Pons (tissue), 1 donor: ENCODE measurements at regions not wholly inside any gene's neighbourhood (a gene's known extent, or its start where the extent isn't known, plus 50 kb on each side); places are given as distances from the start of the nearest gene placed in this dataset.
"Not testable (repeated sequence)": the region's sequence is repeated elsewhere in the genome, so short reads cannot be mapped to it uniquely, and the experiment has no call there.

Experiments
- DNase-seq: peaks from one replicate; pipeline ENCODE4 v3.0.0-alpha.2; 2016; ENCODE audit warnings: low spot score

DNA sequence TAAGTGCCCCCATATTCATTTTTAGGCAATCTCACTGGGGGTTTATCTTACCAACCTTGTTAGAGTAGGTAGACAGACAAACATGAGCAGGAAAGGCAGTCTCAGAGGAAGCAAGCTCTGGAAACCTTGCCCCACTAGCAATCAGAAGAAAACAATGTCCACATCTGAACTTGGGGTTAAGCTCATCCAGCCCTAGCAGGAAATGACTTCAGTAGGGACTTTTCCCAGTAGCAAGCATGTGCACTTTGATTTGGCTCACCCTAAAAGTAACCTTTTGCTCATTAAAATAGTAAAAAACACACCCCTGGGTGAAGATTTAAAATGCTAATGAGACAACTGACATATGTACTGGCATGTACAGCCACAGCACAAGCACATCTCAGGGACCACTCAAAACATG lies 175.5 kb downstream of the AKAIN1 start:
- DNase-seq: no peak

DNA sequence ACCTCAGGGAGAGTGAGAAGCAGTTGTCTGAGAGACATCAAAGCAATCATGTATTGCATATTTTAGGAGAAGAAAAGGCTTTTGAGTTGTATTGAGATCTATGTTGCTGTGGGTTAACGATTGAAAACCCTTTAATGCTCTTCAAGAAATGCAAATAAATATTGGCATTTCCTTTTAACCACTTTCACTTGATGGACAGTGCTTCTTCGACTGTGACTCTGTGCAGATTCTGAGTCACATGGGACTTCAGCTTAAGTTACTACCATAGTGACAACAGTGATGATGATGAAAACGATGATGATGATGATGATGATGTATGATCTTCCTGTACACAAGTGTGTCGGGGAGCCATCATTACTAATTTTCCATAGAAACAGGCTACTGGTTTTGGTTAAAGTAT lies 181.8 kb downstream of the AKAIN1 start:
- no peak for DNase-seq

DNA sequence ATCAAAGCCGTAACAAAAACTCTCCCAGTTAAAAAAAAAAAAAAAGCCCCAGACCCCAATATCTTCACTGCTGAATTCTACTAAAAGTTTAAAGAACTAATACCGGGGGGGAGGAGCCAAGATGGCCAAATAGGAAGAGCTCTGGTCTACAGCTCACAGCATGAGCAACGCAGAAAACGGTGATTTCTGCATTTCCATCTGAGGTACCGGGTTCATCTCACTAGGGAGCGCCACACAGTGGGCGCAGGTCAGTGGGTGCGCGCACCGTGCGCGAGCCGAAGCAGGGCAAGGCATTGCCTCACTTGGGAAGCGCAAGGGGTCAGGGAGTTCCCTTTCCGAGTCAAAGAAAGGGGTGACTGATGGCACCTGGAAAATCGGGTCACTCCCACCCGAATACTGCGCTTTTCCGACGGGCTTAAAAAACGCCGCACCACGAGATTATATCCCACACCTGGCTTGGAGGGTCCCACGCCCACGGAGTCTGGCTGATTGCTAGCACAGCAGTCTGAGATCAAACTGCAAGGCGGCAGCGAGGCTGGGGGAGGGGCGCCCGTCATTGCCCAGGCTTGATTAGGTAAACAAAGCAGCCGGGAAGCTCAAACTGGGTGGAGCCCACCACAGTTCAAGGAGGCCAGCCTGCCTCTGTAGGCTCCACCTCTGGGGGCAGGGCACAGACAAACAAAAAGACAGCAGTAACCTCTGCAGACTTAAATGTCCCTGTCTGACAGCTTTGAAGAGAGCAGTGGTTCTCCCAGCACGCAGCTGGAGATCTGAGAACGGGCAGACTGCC lies 192.8 kb downstream of the AKAIN1 start:
- not testable (repeated sequence) for DNase-seq

DNA sequence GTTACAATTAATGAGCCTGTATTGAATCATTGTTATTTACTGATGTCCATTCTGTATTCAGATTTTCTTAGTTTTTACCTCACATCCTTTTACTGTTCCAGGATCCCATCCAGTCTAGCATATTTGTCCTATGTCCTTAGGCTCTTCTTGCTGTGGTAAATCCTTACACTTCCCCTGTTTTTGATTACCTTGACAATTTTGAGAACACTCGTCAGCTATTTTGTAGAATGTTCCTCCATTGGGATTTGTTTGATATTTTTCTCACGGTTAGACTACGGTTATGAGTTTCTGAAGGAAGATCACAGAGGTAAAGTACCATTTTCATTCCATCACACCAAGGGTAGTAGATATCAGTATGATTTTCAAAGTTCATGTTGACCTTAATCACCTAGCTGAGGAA lies 202.3 kb downstream of the AKAIN1 start:
- no peak for DNase-seq

DNA sequence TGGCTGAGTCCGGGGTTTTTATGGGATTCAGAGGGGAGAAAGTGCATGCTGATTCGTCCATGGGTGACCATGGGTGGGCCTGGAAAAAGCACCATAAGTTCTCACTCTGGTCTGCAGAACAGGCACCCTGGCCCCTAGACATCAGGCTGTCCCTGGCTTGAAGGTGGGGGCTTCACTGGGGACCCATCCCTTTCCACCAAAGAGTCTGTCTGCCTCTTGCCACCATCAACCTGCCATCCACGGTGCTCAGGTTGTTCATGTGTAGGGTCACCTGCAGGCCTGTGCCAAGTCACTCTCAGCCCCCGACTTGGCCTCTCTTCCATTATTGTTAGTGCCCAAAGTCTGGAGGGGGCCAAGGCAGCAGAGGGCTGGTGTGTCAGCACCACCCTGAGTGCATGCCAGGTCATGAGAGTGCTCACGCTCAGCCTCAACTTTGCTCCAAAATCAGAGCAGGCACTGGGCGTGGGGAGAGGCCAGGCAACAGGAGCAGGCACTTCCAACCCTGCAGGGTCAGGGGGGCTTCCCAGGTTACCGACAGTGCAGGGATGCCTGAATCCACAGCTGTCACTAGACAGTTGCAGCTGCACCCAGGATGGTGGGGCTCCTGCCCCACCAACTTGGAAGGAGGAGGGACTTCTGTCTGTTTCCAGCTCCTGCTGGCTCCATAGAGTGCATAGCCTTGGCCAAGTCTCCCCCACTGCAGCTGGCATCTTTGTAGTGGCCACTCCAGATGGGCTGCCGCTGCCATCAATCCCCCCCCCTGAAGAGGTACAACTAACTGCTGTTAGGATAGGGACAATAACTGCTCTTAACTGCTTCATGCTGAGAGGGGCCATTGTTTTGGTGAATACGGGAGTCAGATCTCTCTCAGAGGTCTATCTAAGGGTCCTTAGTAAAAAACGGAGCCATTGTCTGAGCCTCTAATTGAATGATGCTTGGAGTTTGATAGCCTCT lies 209.3 kb downstream of the AKAIN1 start:
- no peak for DNase-seq

DNA sequence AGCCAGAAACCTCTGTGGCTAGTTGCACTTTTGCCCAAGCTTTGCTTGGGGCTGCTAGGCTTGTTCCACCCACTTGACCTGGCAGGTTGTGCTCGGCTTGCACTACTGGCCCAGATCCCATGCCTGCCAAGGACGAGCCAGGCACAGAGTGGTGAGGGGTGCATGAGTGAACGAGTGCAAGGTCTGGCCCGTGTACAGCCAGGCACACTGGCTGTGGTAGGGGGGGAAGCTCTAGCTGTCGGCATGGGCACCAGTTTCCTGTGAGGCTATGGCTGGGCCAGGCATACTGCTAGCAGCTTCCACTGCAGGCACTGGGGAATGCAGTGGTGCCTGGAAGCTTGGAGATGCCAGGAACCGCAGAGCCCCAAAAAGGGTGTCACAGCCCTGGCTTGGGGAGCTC lies 210.4 kb downstream of the AKAIN1 start:
- no peak for DNase-seq

DNA sequence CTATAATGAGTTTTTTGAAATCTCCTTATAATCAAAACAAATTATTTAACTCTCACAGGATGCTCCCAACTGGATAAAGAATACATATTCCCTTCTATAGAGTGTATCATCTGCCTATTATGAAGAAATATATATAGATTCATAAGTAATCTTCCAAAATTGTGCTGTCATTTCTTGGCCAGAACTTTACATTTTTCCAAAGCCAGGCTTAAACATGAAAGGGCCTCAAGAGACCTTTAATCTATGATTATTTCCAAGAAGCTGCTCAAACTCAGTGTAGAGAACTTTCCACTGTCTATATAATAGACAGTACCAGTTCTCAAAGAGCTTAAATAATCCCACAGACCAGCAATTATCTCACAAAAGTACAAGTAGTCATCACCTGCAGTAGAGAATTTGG lies 211.0 kb downstream of the AKAIN1 start:
- DNase-seq: no peak

DNA sequence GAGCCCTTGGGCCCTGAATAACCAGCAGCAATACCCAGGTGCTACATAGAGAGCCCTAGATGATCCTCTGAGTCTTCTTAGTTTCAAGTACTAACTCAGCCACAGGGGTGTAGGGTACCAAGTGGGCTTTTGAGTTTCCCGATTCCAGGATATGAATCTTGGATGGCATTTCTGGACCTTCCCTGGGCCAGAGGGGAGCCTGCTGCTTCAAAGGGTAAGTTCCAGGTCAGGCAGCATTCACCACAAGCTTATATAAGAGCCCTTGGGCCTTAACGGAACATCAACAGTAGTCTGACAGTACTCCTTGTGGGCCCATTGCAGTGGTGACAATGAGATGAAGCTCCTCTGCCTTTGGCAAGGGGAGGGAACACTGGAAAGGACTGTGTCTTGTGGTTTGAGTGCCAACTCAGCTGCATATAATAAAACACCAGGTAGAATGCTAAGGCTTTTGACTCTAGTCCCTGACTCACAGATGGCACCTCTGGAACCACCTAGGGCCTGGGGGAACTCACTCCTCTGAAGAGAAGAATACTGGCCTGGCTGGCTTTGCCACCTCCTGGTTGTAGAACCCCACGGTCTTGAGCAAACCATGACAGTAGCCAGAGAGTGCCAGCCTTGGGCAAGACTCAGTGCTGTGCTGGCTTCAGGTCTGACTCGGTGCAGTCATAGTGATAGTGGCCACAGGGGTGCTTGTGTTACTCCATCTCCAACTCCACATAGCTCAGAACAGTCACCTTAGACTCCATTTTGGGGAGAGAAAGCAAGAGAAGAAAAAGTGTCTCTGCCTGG lies 235.7 kb downstream of the AKAIN1 start:
- no peak for DNase-seq

DNA sequence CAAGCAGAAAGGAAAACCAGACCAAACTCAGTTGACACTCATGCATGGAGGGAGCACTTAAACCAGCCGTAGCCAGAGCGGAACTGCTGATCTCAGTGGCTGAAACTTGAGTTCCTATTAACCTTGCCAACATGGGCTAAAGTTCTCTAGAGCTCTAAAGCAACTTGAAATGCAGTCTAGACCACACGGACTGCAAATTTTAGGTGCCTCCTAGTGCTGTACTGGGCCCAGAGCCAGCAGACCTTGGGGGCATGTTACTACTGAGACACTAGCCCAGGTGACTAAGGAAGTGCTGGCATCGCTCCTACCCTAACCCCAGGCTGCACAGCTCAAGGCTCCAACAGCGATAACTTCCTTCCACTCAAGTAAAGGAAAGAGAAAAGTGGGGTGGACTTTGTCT lies 236.5 kb downstream of the AKAIN1 start:
- no peak for DNase-seq

DNA sequence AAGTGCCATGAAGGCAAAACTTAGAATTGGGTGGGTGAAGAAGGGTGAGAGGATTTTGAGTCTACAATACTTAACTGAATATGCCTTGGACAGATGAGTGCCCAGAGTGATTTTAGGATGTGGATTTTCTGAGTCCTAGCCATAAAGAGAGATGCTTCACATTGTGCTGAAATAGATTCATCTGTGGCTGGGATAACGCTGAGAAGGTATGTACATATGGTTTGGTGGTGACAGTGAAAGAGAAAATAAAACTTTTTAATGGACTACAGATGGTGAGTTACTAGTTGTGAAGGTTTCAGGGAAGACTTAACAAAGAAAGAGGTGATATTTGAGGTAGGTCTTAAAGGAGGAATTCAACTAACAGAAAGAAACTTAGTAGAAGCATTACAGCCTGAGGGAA lies 265.8 kb downstream of the AKAIN1 start:
- DNase-seq: no peak

DNA sequence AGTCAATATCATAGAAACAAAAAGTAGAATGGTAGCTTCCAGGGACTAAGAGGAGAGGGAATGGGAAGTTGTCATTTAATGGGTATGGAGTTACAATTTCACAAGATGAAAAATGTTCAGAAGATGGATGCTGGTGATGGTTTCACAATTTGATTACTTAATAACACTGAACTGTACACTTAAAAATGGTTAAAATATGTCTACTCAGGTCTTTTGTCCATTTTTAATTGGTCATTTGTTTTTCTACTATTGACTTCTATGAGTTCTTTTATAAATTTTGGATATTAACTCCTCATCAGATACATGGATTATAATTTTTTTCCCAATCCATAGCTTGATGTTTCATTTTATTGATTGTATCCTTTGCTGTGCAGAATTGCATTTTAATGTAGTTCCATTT lies 275.5 kb downstream of the AKAIN1 start:
- DNase-seq: no peak

DNA sequence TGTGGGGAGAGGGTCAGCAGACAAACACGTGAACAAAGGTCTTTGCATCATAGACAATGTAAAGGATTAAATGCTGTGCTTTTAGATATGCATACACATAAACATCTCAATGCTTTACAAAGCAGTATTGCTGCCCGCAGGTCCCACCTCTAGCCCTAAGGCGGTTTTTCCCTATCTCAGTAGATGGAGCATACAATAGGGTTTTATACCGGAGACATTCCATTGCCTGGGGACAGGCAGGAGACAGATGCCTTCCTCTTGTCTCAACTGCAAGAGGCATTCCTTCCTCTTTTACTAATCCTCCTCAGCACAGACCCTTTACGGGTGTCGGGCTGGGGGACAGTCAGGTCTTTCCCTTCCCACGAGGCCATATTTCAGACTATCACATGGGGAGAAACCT lies 279.5 kb downstream of the AKAIN1 start:
- DNase-seq: not testable (repeated sequence)

DNA sequence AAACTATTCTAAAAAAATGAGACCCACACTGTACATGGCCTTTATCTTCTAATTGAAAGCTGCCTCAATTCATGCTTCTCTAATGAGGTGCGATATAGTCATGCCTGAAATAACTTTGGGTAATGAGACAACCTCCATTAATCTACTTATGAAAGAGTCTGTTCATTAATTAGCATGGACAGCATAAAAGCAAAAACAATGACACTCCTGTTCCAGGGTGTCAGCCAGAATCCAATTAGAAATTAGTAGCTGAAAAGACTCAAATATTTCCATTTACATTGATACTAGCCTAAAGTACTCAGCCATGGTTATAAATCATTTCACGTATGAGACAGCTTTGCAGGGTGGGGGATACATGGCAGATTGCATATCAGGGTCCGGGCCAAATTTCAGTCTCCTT lies 288.7 kb downstream of the AKAIN1 start:
- DNase-seq: peak; percentile 29

DNA sequence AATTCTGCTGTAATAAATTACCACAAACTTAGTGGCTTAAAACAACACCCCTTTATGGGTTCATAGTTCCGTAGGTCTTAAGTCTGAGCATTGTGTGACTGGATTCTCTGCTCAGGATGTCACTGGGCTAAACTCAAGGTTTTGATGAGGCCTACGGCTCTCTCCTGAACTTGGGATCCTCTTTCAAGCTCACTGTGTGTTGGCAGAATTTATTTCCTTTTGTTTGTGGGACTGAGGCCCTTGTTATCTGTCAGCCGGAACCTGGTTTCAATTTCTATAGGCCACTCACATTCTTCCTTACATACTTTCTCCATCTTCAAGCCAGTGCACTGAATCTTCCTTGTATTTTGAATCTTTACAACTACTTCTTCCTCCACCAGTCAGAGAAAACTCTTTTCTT lies 290.2 kb downstream of the AKAIN1 start:
- no peak for DNase-seq

DNA sequence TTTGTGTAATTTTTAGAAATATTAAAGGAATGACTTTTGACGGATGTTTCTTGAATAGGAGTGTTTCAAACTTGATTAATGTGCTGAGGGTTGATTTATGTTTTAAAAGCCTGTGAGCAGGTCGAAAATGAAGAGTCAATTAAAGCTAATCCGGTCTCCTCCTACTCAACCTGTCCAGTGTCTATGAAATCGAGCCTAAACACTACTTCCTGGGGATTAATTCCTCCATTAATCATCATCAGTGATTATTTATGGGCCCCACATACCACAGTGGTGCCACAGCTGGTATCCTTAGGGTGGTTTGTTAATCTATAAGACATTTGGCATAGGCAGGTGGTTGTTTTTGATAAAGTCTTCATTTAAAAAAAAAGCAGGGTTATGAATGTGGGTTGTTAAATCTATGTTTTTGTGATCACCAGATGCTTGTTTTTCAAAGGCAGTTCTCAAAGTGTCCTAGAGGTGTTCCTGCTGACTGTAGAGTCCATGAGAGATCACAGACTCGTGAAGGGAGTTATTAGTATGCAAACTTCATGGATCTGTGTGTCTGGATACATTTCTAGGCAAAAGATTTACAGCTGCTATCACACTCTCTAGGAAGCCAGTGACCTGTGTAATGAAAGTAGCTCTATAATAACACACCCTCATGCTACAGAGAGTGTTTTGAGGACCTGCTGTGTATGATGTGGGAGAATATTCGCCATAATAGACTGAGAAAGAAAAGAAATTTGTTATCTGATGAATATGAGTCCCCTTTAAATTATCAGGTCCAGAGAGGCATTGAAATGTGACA lies 308.6 kb downstream of the AKAIN1 start:
- no peak for DNase-seq

DNA sequence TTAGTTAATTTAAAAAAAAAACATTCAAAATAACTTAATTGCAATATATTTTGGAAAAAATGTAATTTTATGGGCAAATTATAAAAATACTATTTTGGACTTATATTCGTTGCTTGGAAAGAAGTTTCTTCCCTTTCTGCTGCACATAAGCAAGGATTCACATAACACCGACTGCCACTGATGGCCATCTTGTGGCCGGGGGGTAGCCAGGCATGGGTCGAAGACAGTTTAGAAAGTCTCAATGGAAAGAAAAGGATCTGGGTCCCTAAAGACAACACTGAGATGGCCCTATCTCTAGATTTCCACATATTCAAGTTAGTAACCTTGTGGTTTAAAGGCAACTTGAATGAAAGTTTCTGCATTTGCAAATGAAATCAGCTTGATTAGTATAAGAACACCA lies 318.6 kb downstream of the AKAIN1 start:
- peak; percentile 4 for DNase-seq

DNA sequence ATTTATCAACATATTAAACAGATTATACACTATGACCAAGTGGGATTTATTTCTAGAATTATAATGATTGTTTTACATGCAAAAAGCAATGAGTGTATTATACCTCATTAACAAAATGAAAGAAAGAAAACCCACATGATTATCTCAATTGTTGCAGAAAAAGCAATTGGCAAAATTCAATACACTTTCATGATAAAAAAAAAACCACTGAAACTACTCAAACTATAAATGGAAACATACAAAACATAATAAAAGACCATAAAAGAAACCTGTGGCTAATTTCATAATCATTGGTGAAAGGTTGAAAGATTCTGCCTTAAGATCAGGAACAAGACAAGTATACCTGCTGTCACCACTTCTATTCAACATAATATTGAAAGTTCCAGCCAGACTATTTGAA lies 325.9 kb downstream of the AKAIN1 start:
- DNase-seq: no peak

DNA sequence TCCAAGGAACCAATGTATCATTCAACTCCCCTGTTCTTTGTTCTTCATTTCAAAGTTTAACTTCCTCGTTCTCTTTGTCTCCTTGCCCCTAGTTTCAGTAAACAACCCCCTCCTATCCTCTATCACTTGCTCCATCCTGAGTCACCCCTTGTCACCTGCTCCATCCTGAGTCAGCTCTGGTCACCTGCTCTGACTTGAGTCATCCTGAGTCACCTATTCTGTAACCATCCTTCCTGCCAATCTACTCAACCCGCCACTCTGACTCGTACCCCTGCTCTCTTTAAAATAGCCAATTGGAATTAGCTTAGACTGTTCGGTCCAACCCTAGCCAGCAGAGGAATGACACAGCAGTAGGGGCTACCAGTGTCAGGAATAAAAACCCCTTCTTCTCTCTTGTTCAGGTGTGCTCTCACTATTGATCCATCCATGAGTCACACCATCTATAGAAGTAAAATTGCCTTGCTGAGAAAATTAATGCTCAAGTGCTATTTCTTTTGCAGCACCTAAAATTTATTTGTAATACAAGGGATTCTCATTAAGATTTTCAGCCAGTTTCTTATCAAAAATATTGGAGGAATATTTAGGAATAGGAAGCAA lies 326.8 kb downstream of the AKAIN1 start:
- DNase-seq: no peak

DNA sequence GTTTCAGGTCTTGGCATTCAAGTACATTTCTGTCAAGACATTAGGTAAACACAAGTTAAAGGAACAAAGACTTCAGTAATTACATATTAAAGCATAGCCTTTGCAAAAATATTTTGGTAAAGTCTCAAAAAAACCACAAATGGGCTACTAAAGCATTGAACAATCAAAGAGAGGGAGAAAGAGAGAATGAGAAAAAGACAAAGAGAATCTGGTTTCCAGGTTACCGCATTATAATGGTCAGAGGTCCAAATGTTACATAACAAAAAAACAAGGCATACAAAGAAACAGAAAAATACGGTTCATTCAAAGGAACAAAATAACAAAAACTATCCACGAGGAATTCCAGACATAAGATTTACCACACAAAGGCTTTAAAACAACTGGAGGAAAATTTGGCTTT lies 327.9 kb downstream of the AKAIN1 start:
- no peak for DNase-seq

DNA sequence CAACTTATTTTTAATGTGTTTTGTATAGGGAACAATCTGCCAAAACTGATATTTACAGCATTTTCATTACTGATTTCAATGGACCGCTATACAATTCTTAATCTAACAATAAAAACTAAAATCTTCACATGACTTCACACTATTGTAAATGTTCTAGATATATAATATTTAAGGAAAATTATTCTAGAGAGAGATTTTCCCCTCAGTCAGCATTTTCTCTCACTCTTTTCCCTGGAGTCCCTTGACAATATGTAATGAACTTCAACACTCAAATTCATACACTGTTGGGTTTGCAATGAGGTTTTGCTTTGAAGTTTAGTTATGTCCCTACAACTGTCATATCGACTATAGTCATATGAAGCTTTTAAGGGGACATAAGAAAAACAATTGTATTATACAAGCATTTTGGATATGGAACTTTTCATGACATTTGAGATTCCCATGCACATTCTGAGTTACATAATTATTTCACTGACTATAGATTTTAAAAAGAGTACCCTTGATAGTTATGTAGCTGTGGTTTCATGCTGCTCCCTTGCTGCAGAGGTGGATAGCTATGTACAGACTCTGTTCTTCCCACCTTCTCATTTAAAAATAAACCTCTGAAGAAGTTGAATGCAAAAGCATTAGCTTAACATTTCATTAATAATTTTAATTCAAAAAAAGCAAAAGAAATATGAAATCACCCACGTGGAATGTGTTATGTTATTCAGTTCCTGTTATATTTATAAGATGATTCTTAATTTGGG lies 338.5 kb downstream of the AKAIN1 start:
- DNase-seq: no peak
